ENCODE measurements at regions not wholly inside any gene's neighbourhood (a gene's known extent, or its start where the extent isn't known, plus 50 kb on each side); places are given as distances from the start of the nearest gene placed in this dataset.
A peak's percentile ranks its signal among the peaks of the same experiment; 100 is the strongest.

DNA sequence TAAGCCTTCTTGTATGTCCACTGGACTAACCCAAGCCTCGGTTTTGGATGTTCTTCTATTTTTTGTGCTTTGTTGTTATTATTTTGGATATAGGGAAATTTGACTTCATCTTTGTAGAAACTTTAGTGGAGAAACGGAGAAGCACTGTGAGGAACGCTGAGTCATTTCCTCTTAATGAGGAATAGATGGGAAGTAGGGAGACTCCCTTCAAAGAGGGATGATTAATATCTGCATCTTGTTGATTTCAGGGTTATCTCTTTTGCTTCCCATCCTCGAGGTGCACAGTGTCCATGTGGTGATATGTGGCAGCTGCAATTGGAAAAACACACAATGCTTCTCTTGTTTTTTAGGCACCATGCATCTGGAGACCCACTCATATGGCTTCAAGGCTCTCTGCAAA, 1147.9 kb downstream of the NLGN4X start:
- no peak overlapping the region for H3K4me3 ChIP-seq (ENCODE audit: low read depth, low read length)
- DNase-seq (ENCODE audit: low read depth), result no peak
- no peak for TF ChIP-seq CTCF (conservative IDR thresholded peaks at IDR 0.05; ENCODE audit: low read depth, low read length)

DNA sequence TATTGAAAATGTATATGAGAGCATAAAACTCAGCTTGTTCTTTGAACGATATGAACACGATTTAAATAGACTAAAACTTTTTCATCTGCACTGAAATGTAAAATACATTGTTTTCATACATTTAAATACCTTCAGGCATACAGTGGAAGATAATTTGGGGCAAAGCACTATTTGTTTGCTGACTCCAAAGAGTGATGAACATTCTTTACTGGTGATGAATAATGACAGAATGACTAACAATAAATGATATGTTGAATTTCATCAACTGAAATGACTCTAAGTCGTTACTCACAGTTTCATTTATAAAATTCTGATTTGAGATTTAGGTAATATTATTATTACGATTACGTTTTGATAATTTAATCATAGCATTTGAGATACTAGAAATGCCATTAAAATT, 1160.1 kb downstream of the NLGN4X start:
- H3K4me3 ChIP-seq (ENCODE audit: low read depth, low read length), result no peak overlapping the region
- no peak for DNase-seq (ENCODE audit: low read depth)
- TF ChIP-seq CTCF (conservative IDR thresholded peaks at IDR 0.05; ENCODE audit: low read depth, low read length), result no peak

GRCh38 chrX:5057786-5058185, 1170.9 kb downstream of the NLGN4X start:
- no peak overlapping the region for H3K4me3 ChIP-seq (ENCODE audit: low read depth, low read length)
- DNase-seq (ENCODE audit: low read depth), result no peak
- TF ChIP-seq CTCF (conservative IDR thresholded peaks at IDR 0.05; ENCODE audit: low read depth, low read length), result no peak

- no peak for DNase-seq (ENCODE audit: low read depth)
- H3K4me3 ChIP-seq (ENCODE audit: low read depth, low read length), result no peak overlapping the region
- TF ChIP-seq CTCF (conservative IDR thresholded peaks at IDR 0.05; ENCODE audit: low read depth, low read length), result no peak
Measured at GRCh38 chrX:5054852-5055251, 1173.8 kb downstream of the NLGN4X start.

- peak; percentile 89 for DNase-seq (ENCODE audit: low read depth)
- peak overlapping the region; percentile 23 for H3K4me3 ChIP-seq (ENCODE audit: low read depth, low read length)
- TF ChIP-seq CTCF (conservative IDR thresholded peaks at IDR 0.05; ENCODE audit: low read depth, low read length), result no peak
Measured at GRCh38 chrX:5051831-5052491, 1176.7 kb downstream of the NLGN4X start.

- no peak for TF ChIP-seq CTCF (conservative IDR thresholded peaks at IDR 0.05; ENCODE audit: low read depth, low read length)
- DNase-seq (ENCODE audit: low read depth), result no peak
- no peak overlapping the region for H3K4me3 ChIP-seq (ENCODE audit: low read depth, low read length)
Measured at GRCh38 chrX:5042563-5042962, 1186.1 kb downstream of the NLGN4X start.

- no peak for DNase-seq (ENCODE audit: low read depth)
- no peak for TF ChIP-seq CTCF (conservative IDR thresholded peaks at IDR 0.05; ENCODE audit: low read depth, low read length)
- H3K4me3 ChIP-seq (ENCODE audit: low read depth, low read length), result no peak overlapping the region
Measured at GRCh38 chrX:5031792-5032191, 1196.9 kb downstream of the NLGN4X start.
